ENCODE measurements at regions not wholly inside any gene's neighbourhood (a gene's known extent, or its start where the extent isn't known, plus 50 kb on each side); places are given as distances from the start of the nearest gene placed in this dataset.

GRCh38 chr3:107247116-107247515, 130.1 kb upstream of the CCDC54 start:
- TF ChIP-seq CTCF (conservative IDR thresholded peaks at IDR 0.05; ENCODE audit: low read length) (no peak), EZH2phosphoT487 (IDR thresholded peaks at IDR 0.05; ENCODE audit: borderline replicate concordance) (no peak)
